ENCODE measurements at regions not wholly inside any gene's neighbourhood (a gene's known extent, or its start where the extent isn't known, plus 50 kb on each side); places are given as distances from the start of the nearest gene placed in this dataset.

DNA sequence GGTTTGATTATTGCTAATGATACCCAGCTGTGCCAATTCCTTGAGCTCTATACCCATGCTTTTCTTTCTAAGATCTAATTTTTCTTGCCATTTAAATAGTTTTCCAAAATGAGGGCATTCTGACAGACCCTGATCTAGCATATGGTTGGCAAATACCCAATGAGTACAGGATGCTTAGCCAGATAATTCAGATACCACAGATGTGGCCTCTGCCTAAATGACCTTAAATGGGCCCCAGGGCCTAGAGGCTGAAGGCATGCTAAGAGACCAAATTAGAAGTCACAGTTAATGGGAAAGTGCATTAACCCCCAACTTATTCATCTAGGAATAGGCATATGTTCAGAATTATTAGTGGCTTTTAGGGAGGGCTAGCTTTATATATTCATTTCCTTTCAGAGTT lies 122.3 kb upstream of the CNOT2 start:
- TF ChIP-seq, protein P1, sequence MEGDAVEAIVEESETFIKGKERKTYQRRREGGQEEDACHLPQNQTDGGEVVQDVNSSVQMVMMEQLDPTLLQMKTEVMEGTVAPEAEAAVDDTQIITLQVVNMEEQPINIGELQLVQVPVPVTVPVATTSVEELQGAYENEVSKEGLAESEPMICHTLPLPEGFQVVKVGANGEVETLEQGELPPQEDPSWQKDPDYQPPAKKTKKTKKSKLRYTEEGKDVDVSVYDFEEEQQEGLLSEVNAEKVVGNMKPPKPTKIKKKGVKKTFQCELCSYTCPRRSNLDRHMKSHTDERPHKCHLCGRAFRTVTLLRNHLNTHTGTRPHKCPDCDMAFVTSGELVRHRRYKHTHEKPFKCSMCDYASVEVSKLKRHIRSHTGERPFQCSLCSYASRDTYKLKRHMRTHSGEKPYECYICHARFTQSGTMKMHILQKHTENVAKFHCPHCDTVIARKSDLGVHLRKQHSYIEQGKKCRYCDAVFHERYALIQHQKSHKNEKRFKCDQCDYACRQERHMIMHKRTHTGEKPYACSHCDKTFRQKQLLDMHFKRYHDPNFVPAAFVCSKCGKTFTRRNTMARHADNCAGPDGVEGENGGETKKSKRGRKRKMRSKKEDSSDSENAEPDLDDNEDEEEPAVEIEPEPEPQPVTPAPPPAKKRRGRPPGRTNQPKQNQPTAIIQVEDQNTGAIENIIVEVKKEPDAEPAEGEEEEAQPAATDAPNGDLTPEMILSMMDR (conservative IDR thresholded peaks at IDR 0.05) = no peak
- no peak overlapping the region for H3K27ac ChIP-seq

DNA sequence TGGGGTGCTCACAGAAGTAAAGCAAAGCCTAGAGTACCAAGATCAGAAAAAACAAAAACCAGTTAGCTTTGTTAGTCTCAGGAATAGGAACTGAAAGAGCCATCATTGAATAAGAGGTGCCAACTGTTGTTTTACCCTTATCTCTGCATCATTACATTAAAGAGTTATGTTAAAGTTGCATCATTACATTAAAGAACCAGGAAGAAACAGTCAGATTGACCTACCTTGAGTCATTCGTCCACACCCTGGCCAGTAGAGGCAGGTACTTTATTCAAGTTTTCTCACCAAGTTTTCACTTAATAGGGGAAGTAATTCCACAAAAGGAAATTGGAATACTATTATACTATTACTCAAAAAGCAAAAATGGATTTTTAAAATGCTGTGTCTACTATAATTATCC lies 121.7 kb upstream of the CNOT2 start:
- no peak overlapping the region for H3K27ac ChIP-seq
- TF ChIP-seq, protein P1 (conservative IDR thresholded peaks at IDR 0.05) = no peak

DNA sequence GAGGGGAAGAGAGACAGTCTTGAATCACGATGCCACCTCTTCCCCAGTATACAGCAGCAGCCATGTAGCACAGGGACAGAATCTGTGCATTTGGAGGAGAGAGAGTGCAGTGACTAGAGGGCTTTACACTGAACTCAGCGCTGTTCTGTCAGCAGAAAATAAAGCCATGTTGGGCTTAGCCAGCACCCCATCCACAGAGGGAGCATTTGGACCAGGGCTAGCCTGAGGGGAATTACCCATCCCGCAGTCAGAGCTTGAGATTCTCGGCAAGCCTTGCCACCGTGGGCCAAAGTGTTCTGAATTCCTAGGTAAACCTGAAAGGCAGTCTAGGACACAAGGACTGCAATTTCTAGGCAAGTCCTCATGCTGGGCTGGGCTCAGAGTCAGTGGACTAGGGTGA lies 120.4 kb upstream of the CNOT2 start:
- no peak overlapping the region for H3K27ac ChIP-seq
- TF ChIP-seq, protein P1 (conservative IDR thresholded peaks at IDR 0.05) = no peak

DNA sequence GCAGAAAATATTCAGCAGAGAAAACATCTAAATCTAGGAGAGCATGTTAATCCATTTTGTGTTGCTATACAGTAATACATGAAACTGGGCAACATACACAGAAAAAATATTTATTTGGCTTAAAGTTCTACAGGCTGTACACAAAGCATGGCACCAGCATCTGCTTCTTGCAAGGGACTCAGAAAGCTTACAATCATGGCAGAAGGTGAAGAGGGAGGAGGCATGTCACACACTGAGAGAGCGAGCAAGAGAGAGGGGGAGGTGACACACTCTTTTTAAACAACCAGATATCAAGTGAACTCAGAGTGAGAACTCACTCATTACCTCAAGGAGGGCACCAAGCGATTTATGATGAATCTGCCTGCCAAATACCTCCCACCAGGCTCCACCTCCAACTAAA lies 94.2 kb upstream of the CNOT2 start:
- H3K27ac ChIP-seq = no peak overlapping the region
- TF ChIP-seq, protein P1 (conservative IDR thresholded peaks at IDR 0.05) = no peak

DNA sequence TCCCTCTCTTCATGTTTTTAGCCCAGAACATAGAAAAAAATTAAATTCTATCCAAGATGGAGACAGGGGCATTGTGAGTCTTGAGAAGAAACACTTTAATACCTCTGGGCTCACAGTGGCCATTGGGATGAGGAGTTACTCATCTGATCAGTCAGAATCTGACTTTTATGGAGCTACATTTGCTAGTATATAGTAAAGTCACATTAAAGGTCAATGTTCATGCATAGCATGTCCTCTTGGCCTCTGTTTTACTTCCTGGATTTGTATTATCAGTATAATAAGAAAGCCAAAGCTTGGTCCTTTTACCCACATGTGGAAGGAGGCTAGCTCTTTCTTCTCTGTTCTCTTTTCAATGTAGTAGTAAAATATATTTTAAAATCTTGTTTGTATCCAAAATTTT lies 93.6 kb upstream of the CNOT2 start:
- TF ChIP-seq, protein P1 (conservative IDR thresholded peaks at IDR 0.05) = no peak
- no peak overlapping the region for H3K27ac ChIP-seq

DNA sequence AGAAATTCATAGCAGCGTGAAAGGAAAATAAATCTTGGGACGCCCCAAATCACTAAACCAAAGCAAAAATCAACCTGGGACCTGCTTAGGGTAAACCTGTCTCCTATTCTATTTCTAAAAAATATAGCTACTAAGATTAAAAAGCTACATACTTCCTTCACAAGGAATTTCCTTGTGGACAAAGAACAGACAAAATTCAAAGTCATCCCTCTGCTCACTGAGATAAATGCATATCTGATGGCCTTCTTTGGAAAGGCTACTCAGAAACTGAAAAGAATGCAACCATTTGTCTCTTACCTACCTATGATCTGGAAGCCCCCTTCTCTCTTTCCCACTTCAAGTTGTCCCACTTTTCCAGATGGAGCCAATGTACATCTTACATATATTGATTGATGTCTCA lies 93.0 kb upstream of the CNOT2 start:
- TF ChIP-seq, protein P1 (conservative IDR thresholded peaks at IDR 0.05) = no peak

DNA sequence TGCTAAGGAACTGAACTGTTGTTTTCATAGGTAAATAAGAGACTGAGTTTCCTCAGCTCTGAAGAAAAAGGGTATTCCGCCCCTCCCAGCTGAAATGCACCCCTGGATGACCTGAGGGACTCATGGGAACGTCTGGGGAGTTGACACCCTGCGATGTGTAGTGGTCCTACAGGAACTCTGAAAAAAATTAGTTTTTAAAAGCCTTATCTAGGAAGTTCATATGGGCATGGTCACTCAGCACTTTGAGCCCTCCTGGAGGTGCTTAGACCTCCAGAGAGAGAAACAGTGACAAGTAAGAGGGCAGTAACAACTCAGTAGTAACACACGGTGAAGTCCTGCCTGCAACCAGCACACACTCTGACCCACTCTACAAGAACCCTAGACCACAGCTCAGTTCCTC lies 91.2 kb upstream of the CNOT2 start:
- no peak overlapping the region for H3K27ac ChIP-seq
- TF ChIP-seq, protein P1 (conservative IDR thresholded peaks at IDR 0.05) = no peak

More for the DNA sequence above, 93.0 kb upstream of the CNOT2 start:
- H3K27ac ChIP-seq = no peak overlapping the region
